GM18508 (cell line): ENCODE measurements at regions not wholly inside any gene's neighbourhood (a gene's known extent, or its start where the extent isn't known, plus 50 kb on each side); places are given as distances from the start of the nearest gene placed in this dataset.
"Not testable (repeated sequence)": the region's sequence is repeated elsewhere in the genome, so short reads cannot be mapped to it uniquely, and the experiment has no call there.

Source experiments
- ATAC-seq: cut with Tn5 transposase; IDR thresholded peaks from one replicate; pipeline ENCODE4 v1.9.1; 2021; ENCODE audit warnings: moderate number of reproducible peaks; ENCODE audit not compliant: insufficient read depth, unreplicated experiment

DNA sequence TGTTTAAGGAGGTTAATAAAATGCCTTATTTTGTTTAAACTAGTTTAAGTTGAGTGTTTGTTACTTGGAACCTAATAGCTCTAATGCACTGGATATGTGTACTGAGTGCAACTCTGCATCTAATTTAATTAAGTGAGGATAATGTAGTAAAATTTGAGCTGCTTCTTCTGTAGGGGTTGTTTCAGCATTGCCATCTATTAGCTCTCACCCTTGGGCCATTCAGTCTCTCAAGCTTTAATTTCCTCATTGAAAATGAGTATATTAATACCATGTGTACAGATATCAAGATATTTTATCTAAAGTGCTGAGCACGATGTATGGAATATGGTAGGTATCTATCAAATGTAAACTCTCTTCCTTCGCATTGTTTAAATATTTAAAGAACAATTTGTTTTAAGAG is 375.7 kb upstream of the LRRC3B start:
- ATAC-seq, result no peak

DNA sequence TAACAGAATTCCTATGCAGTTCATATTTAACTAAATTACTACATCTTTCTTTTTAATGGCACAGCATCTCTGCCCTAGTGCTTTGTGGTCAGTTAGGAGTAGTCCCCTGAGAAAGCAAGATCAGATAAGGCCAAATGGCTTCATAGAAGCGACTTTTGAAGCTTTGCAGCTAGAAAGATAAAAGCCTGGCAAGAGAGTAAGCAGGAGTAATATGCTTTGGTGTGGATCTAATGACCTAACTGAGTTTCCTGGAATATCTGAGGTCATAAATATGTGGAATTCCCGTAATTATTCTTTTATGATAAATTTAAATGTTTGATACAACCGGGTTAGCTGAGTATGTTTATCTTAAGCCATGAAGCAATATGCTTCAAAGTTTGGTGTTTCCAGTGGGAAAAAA is 374.9 kb upstream of the LRRC3B start:
- no peak for ATAC-seq

DNA sequence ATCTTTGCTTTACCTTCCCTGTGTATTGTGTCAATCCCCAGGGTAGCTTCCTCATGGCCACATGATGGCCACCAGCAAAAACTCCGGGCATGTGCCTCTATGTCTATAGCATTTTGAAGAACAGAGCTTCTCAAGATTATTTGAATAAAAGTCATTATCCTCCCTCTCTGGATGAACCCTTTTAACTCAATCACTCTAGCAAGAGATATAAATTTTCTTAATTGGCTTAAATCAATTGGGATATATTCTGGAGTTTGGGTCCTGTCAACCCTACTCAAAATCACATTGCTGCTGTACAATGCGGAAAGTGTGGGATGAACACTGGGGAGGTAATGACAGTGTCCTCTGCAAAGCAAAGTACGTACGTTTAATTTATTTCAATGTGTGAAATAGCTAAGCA is 370.6 kb upstream of the LRRC3B start:
- no peak for ATAC-seq

DNA sequence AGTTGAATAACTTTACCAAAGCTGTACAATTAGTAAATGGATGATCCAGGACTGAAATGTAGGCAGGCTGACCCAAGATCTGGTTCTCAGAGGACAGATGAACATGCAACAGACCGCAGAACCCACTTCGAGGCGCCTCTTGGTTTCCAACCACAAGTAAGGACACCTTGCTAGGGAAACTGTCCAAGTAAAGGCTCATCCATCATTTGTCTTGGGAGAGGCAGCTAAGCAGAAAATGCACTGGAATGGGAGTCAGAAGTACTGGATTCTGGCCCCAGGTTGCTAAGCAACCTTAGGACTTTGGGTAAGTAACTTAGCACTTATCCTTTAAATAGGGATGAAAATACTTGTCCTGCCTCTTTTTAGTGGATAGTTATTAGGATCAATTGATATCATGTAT is 366.3 kb upstream of the LRRC3B start:
- no peak for ATAC-seq

DNA sequence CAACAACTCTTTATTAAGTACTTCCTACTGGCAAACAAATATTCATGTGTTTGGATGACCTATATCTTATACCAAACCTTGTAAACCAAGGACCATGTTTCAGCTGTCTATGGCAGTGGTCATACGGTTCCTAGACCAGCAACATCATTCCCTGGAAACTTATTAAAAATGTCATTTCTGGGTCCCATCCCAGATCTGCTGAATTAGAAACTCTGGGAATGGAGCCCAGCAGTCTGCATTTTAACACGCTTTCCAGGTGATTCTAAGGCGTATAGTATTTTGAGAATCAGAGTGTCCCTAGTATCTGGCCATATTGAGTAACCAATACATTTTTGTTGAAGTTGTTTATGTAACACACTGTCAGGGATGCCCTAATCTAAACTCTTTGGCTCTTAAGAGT is 363.4 kb upstream of the LRRC3B start:
- no peak for ATAC-seq

DNA sequence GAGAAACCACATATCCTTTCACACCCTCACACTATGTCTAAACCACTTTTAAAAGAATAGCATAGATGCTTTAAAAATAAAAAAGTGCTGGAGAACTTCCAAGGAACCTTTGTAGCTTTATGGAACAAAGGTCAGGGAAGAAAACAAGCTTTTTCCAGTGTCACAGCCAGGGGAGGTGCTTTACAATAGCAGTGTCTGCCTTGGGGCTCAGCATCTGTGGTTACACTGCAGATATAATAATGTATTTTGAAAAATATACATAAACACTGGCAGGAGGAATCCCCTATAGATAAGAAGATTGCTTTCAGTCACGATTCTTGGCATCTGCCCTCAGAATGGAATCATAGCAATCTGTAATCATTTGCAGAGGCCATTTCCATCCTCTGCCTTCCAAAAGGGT is 362.4 kb upstream of the LRRC3B start:
- no peak for ATAC-seq

DNA sequence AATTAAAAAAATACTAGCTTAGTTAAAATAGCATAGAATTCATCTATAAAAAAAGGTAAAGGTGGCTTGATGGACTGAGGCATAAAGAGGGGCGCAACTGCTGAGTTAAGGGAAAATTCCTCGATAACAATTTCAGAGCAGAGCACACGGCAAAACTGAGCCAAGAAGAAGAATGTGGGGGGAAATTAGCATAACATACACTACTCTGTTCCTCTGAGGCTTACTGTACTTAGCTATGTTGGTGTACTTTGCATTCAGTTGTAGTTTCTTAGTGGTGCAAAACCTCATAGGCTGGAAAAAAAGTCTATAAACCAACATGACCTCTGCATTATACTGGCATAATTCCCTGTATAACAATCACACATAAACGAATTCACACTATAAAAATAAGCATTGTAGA is 357.9 kb upstream of the LRRC3B start:
- ATAC-seq, result no peak

DNA sequence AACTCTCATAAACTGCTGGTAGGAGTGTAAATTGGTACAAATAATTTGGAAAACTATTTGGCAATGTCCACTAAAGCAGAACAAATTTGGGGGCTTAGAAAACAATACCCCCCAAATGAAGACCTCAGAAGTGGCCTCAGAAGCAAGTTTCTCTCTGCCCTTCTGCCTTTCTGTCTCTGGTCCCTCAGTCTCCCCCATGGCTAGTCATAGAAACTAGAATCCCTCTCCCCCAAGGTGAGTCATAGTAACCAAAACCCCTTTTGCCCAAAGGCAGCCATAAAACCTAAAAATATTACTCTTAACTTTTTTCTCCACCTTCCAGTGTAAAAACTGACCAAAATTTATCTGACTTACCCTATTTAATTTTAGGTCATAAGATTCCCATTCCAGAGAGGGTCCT is 350.7 kb upstream of the LRRC3B start:
- no peak for ATAC-seq

DNA sequence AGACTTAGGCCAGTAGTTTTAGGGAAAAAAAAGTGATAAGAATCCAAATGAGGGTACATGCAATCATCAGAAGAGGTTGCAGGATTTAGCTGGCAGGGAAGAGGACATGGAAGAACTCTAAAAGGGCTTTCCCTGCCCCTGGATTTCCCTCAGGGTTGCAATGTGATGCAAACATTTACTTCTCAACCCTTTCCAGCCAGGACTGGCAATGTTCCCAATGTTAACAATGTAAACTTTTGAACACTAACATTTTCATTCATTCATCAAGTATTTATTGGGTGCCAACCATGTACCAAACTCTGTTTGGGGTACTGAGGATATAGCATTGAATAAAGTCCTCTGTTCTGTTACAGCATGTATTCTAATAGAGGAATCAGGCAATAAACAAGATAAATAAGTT is 349.4 kb upstream of the LRRC3B start:
- ATAC-seq, result no peak

DNA sequence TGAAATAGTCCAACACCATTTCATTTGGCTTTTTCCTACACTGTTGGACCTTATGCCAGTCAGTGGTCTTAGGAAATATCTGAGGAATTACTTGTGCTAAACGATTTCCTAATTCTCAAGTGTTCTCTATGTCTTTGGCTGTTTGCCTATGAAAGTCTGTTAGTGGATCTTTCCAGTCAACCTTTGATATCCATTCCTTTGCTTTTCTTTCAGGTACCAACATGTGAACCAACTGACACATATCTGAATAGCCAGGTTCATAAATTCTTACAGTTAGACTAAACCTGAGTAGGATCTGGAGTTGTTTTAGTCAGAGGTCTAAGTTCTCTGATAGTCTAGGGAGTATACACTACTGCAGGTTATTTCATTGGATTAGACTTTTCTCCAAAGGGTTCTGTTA is 343.5 kb upstream of the LRRC3B start:
- ATAC-seq, result no peak

DNA sequence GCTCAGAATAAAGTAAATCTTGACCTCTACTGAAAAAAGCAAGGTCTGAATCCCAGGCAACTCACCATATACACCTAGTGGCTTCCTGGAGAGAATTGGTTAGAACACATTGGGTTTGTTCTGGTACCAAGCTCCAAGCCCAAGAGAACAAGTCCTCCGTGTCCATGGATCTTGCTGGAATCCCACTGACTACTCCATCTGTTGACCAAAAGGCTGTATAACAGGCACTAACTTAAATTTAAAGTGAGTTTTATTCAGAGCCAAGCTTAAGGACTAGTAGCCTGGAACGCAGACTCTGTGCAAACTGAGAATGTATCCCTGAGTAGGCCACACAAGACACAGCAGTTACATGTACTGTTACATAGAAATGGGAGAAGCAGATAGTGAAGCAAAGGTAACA is 342.1 kb upstream of the LRRC3B start:
- no peak for ATAC-seq

DNA sequence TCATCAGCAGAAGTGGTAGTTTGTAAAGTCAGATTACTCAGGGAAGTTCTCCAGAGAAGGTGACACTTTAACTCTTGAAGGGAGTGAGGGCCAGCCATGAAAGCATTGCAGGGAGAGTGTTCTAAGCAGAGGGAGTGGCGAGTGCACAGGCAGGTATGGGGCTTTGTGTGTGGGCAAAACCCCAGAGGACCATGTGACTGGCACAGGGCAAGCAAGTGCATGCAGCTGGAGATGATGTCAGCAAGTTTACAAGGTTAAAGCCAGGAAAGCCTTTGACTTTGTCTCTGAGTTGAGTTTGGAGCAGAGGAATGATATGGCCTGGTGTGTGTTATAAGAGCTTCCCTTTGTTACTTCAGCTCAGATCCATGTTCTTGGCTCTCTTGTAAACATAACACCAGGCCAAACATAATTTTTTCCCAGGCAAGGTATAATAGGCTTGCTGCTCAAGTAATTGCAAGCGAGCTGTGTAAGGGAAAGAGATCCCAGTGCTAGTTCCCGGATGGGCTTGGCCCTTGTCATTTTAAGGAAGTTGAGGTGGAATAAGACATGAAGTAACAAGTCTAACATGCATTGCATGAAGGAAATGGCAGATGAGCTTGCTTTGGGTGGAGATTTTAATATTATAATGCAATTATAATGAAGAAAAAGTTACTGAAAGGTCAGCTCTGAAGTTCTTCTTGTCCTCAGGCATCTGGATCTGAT is 341.1 kb upstream of the LRRC3B start:
- ATAC-seq, result no peak

DNA sequence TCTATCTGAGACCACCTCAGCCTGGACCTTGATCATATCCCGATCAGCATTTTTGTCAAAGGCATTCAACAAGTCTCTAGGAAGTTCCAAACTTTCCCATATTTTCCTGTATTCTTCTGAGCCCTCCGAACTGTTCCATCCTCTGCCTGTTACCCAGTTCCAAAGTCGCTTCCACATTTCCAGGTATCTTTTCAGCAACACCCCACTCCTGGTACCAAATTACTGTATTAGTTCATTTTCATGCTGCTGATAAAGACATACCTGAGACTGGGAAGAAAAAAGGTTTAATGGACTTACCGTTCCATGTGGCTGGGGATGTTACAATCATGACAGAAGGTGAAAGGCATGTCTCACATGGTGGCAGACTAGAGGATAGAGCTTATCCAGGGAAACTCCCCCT is 338.1 kb upstream of the LRRC3B start:
- ATAC-seq, result not testable (repeated sequence)

DNA sequence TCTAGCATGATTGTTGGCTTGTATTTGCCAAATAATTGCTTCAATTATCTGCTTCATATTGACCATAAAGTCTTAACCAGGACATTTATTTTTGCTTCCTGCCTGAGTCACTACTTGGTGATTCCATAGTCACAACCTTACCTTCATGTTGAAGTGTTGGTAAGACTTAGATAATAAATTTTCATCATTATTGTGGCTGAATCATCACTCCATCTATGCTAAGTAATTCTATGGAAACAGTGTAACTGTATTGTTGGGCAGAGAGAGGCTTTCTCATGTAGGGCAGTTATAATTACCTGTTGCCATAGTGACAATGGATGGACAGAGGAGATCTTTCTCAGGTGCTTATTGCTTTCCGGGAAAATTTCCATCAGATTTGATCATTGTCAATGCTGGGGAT is 330.7 kb upstream of the LRRC3B start:
- no peak for ATAC-seq

DNA sequence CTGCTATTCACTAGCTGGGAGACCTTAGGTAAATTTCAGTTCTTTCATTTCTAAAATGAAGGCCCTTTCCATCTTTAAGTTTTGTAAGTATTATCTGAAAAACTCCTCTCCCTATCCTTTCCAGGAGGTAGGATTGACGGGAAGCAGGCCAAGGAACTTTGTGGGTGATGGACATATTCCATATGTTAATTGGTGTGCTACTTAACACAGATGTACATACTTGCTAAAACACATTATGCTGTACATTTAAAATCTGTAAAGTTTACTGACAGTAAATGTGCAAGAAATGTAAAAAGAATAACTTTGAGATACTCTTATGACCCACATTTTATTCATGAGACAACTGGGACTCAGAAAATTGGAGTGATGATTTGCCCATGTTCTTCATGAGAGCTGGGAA is 329.8 kb upstream of the LRRC3B start:
- no peak for ATAC-seq

DNA sequence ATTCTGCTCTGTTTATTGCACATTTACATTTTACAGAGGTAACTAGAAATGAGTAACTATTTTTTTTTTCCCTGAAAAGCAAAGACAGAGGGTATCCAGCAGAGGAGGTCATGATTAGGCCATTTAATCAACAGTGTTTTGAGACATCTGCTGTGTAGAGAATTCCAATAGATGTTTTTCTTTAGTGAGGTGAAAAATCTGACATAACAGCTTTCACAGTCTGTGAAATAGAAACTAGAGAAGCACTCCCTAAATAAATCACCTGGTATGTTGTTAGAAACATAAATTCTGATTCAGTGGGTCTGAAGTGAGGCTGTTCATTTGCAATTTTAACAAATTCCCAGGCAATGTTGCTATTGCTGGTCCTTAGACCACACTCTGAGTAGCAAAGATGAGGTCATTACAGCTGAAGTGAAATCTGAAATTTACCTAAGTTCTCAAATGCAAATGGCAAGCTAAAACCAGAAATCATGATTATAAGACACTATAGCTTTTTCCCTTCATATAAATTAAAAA is 329.2 kb upstream of the LRRC3B start:
- no peak for ATAC-seq

DNA sequence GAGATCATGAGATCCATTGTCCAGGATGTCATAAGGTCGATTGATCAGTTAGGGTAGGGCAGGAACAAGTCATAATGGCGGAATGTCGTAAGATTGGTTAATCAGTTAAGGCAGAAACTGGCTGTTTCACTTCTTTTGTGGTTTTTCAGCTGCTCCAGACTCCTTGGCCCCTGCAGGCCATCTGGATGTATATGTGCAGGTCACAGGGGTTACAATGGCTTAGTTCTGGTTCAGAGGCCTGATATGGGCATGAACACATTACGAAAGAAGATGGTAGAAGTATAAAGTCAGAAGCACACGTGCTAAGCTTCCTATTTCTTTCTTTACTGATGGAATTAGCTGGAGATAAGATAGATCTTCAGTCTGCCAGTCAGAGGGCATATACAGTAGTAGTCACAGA is 315.4 kb upstream of the LRRC3B start:
- no peak for ATAC-seq

DNA sequence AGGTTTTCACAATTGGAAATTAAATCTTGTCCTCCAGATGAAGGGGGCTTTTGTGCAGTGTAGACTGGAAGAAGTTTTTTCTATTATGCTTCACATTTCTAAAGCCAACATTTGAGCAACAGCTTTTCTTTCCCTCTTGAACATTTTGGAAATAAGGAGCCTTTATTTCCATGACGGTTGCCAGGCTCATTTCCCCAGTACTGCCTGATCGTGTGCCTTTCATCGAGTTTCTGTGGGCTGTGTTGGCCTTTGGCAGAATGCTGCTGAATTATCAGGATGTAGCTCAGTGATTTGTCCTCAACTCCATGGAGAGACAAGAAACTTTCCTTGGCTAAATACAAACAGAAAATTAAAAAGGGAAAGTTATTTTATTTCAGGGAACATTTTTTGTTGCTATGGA is 314.8 kb upstream of the LRRC3B start:
- ATAC-seq, result no peak

DNA sequence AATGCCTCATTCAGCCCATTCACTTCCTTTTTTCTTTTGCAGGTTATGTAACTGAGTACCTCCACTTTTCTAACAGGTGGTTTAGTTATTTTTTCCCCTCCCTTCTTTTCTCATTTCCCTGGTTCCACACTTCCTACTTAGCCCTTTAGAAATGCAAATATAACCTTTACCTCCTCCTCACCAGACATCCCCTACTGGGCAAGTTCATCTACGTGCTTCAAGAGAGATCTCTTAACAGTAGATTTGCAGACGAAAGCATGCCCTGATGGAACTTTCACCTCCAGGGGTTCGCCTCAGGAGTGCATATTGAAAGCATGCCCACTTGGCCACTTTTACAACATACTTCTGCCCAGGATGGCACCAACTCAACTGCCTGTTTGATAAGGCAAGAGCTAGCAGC is 314.1 kb upstream of the LRRC3B start:
- no peak for ATAC-seq

DNA sequence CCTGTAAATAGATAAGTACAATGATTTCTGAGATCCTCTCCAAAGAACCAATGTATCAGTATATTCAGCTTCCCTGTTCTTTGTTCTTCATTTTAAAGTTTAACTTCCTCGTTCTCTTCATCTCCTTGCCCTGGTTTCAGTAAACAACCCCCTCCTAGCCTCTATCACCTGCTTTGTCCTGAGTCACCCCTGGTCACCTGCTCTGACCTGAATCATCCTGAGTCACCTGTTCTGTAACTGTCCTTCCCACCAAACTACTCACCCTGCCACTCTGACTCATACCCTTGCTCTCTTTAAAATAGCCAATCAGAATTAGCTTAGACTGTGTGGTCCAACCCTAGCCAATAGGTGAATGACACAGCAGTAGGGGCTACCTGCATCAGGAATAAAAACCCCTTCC is 313.0 kb upstream of the LRRC3B start:
- ATAC-seq, result not testable (repeated sequence)

DNA sequence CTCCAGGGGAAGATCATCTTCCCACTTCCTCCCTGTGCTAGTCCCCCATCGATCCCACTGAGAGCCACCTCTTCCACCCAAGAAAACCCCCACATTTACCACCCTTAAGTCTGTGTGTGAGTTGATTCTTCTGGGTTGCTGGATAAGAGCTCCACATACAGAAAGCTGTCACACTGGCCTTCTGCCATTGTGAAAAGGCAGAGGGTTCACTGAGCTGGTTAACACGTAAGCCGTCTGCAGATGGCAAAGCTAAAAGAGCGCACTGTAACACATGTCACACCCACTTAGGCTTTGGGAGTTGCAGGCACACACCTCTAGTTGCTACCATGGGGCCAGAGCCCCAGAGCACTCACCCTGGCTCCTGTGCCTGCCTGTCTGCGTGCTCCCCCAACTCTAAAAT is 309.8 kb upstream of the LRRC3B start:
- no peak for ATAC-seq

DNA sequence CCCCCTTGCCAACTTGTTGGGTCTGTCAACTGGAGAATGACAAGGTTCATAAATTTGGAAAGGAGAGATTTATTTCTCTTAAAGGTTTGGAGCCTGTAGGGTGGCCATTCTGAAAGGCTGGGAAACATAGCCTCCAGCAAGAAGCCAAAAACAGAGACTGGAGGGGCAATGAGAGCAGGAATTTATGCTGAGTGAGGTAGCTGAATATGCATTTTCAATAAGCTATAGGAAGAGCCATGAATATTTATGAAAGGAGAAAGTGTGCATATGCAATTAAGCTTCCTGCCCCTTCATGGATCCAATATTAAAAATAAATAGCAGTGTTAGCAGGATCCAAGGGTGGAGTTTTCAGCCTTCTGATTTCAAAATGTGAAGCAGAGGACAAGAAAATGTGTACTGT is 306.1 kb upstream of the LRRC3B start:
- no peak for ATAC-seq

DNA sequence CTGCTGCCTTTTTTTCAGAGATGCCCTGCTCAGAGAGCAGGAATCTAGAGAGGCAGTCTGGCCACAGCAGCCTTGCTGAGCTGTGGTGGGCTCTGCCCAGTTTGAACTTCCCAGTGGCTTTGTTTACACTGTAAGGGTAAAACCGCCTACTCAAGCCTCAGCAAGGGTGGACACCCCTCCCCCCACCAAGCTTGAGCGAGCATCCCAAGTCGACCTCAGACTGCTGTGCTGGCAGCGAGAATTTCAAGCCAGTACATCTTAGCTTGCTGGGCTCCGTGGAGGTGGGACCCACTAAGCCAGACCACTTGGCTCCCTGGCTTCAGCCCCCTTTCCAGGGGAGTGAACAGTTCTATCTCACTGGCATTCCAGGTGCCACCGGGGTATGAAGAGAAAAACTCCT is 298.8 kb upstream of the LRRC3B start:
- ATAC-seq, result not testable (repeated sequence)
